ENCODE measurements at regions not wholly inside any gene's neighbourhood (a gene's known extent, or its start where the extent isn't known, plus 50 kb on each side); places are given as distances from the start of the nearest gene placed in this dataset.

GRCh38 chr6:104182811-104183210, 676.9 kb downstream of the HACE1 start:
- DNase-seq, result no peak

DNA sequence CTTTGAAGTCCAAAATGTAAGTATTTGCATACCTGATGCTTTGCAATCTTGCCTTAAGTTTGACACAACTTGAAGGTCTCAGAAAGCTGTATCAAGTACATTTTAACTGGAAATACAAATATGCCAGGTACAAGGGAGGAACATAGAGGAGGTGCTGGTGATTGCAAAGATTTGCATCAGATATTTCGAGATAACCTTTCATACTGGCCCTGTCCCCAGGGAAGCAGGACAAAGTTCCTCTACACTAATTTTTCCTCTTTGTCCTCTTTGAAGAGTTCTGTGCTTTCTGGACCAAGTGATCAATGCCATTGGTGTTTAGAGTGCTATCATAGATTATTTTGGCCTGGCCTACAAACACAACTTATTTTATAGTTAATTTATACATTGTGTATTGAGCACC, 686.1 kb downstream of the HACE1 start:
- DNase-seq, result no peak

- DNase-seq, result no peak
Observed at GRCh38 chr6:104170401-104170800, 689.3 kb downstream of the HACE1 start.

GRCh38 chr6:104166055-104166668, 693.6 kb downstream of the HACE1 start:
- no peak for DNase-seq

GRCh38 chr6:104162036-104162669, 697.6 kb downstream of the HACE1 start:
- DNase-seq, result no peak

DNA sequence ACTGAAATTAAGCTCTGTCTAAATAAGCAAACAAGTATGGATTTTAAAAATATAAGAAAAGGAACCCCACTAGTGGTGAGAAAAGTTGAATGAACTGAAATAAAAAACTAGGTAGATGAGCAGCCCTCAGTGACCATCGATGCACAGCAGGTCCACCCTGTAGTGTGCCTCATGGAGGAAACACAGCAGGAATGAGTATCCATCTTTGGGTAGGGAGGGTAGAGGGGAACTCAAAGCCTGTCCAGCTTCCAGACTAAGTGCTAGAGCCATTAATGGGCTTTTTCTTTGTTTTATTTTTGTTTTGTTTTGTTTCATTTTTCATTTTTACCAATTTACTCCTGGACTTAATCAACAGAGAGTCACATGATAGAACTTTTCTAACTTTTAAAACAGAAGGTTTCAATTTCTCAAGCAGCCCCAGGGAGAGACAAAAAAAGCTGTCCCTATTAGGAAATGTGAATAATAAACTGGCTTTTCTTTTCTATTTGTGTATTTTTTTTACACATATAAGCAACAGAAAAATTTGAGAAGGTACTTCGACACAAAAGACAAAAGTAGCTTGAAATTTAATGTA, 700.6 kb downstream of the HACE1 start:
- DNase-seq, result no peak

GRCh38 chr6:104143757-104144156, 716.0 kb downstream of the HACE1 start:
- no peak for DNase-seq

- no peak for DNase-seq
Observed at GRCh38 chr6:104134876-104135275, 724.8 kb downstream of the HACE1 start.

GRCh38 chr6:104130343-104130742, 729.4 kb downstream of the HACE1 start:
- DNase-seq, result no peak

DNA sequence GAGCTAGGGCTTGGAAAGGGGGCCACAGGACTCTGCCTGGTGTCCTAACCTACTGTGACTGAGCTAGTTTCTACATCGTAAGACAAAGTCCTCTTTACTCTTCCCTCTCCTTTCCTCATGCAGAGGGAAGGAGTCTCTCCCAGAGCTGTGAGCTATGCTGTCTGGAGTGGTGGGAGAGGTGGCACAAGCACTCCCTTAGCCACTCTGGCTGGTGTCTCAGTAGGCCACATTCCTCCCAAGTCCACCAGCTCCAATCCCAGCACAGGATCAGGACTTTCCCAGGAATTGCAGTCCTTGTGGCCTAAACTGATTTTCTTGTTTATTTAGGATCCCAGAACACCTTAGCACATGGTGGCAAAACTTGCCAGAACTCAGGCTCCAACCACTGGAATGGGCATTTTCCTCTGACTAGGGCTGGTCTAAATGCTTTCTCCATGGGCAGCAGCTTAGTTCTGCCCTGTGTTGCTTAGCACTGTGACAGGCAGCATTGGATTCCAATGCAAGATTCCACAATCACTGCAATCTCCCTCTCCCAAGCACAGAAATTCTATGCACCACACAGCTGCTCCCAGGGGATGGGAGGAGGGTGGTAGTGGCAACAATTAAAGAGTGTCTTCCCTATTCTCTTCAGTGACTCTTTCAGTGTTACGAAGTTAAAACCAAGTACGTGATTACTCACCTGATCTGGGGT, 733.3 kb downstream of the HACE1 start:
- DNase-seq, result no peak

DNA sequence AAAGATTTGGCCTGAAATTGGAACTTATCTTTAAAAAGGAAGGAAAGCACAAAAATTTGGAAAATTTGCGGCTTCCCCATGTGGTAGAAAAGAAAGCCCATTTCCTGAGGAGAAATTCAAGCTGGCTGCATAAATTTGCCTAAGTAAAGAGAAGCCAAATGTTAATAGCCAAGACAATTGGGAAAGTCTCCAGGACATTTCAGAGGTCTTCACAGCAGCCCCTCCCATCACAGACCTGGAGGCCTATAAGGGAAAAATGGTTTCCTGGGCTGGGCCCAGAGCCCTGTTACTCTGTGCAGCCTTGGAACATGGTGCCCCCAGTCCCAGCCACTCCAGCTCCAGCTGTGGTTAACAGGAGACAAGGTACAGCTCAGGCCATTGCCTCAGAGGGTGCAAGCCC, 736.5 kb downstream of the HACE1 start:
- no peak for DNase-seq

- DNase-seq, result no peak
Observed at GRCh38 chr6:104118274-104118673, 741.4 kb downstream of the HACE1 start.

- DNase-seq, result no peak
Observed at GRCh38 chr6:104109806-104110205, 749.9 kb downstream of the HACE1 start.

DNA sequence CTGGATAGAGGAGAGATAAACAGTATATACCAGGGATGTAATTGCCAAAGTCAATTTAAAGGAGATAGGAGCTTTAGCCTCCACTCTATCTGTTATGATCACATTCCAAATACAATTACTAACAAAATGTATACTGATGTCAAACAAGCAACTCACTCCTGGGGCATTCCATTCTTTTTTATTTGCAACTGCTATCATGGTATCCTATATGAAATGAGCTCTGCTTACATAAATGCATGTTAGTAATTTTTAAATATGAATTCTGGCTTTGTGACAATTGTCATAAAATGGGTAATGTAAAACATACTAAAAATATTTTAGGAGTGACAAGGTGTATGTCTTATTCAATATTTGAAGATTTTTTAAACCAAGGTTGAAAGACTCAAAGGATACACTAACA, 751.1 kb downstream of the HACE1 start:
- DNase-seq, result no peak

DNA sequence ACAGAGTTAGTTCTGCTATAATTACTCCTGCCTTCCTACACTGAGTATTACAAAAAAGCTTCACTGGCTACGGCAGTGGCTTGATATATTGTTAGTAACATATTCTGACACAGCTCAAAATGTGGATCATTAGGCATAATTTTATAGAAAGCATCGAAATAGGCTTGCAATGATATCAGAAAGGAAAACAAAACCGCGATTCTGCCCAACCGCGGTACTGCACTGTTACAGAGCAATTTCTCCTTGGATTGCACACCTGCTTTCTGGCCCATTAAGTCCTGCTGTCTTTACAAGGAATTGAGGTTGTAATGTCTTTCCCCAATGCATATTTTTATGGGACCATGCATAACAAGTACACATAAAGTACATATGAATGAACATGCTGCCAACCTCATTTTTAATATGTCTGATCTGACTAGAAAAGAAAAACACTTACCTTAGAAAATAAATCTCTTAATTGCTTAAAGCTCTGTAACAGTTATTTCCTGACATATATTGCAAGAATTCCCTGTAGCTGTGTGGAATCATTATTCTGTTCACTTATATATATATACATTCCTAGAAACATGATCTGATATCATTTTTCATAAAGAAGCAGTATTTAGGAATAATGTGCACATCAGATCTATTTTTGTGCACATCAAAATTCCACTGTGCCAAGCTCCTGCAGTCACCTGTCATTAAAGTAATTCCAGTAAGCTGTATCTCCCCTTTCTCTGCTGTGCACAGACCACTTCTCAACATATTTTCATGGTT, 763.9 kb downstream of the HACE1 start:
- DNase-seq, result peak; percentile 75

GRCh38 chr6:104087765-104088164, 772.0 kb downstream of the HACE1 start:
- DNase-seq, result no peak

DNA sequence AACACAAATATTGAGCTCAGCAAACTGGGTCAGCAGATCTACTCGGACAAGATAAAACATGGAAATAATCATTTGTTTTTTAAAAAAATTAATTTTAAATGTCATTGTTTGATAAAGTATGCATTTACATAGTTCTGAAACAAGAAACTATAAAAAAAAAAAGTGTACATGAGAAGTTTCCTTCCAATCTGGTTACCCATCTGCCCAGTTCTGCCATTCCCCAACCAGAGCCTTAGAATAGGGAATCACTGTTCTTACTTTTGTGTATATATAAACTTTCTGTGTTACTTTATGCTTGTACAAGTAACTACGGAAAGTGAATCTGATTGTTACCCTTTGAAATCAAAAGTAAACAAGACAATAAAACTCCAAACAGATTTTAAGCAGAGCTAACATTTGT, 791.4 kb downstream of the HACE1 start:
- no peak for DNase-seq

GRCh38 chr6:104064876-104065275, 794.8 kb downstream of the HACE1 start:
- no peak for DNase-seq

- DNase-seq, result no peak
Observed at GRCh38 chr6:104050455-104050854, 809.3 kb downstream of the HACE1 start.

DNA sequence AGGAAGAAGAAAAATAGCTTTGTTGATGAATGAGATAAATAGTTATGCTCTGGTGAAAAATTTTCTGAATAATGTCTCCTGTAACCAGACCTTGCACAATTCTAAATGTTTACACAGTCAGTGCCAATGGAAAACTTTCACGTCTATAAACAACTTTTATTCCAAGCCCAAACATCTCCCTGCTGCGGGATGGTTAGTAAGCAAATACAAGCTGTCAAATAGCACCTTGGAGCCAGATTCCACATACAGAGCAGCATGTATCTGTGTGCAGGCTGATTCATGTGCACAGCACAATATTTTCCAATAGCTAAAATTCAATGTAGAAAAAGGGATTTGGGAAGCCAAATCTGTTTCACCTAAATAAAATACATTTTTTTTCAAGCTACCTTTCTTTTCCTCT, 813.3 kb downstream of the HACE1 start:
- no peak for DNase-seq

- DNase-seq, result no peak
Observed at GRCh38 chr6:104031346-104031745, 828.4 kb downstream of the HACE1 start.

- DNase-seq, result no peak
Observed at GRCh38 chr6:104022126-104022525, 837.6 kb downstream of the HACE1 start.

GRCh38 chr6:104019075-104019753, 840.5 kb downstream of the HACE1 start:
- no peak for DNase-seq
